Lower lobe of right lung (tissue), 2 donors: ENCODE measurements at regions not wholly inside any gene's neighbourhood (a gene's known extent, or its start where the extent isn't known, plus 50 kb on each side); places are given as distances from the start of the nearest gene placed in this dataset.
"Not testable (repeated sequence)": the region's sequence is repeated elsewhere in the genome, so short reads cannot be mapped to it uniquely, and the experiment has no call there.

ENCODE experiments used
- ATAC-seq, 2 donors: fragments of 200-7000 bp; cut with Tn5 transposase; one replicate each; pipeline ENCODE4 v1.9.1; 2020 to 2022; ENCODE audit warnings: mild to moderate bottlenecking in 2 of 2, moderate library complexity in 2 of 2
- DNase-seq: peaks from one replicate; pipeline ENCODE4 v3.0.0-alpha.2; 2020
- H3K27ac ChIP-seq: fragments of 200-600 bp; one replicate; pipeline ENCODE4 v1.8.0; 2022
- H3K27me3 ChIP-seq: fragments of 200-600 bp; one replicate; pipeline ENCODE4 v1.8.0; 2022; ENCODE audit warnings: low read depth
- H3K36me3 ChIP-seq: fragments of 200-600 bp; one replicate; pipeline ENCODE4 v1.8.0; 2022; ENCODE audit warnings: mild to moderate bottlenecking
- H3K4me1 ChIP-seq: fragments of 200-600 bp; one replicate; pipeline ENCODE4 v1.8.0; 2022
- H3K4me3 ChIP-seq: fragments of 200-600 bp; one replicate; pipeline ENCODE4 v1.8.0; 2022; ENCODE audit warnings: mild to moderate bottlenecking
- H3K9me3 ChIP-seq: fragments of 200-600 bp; one replicate; pipeline ENCODE4 v1.8.0; 2022
- intact Hi-C: fragments of 100-400 bp; cut with DNase I; formaldehyde crosslinking; loops from one replicate; pipeline ENCODE4 v1.11.0; 2022
- TF ChIP-seq, protein P1 (sequence below): fragments of 200-600 bp; IDR thresholded peaks from one replicate; pipeline ENCODE4 v1.8.0; 2022; ENCODE audit warnings: antibody characterized with exemption, mild to moderate bottlenecking
- donor health status: DM: no; HTN: yes; CAD: no; lungs with severe emphysema.

DNA sequence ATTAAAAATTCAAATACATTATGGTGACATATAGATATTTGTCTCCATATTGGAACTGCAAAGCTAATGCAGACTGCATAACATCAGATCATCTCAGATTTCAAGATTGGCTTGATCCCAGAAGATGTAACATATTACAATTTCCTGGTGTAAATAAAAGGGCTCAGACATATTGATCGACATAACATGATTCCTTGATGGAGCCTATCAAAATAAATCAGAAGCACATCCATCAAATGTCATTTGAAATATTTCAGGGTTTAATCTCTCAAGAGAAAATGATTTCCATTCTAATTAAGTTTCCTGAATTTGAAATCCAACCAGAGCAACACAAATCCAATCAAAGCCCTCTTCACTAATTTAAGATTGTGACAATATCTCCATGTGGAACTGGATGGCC, 75.1 kb upstream of the UNC13C start:
- intact Hi-C loops: no loop called here
- no peaks in the 10 kb centered on the region for H3K4me1 ChIP-seq
- no peak overlapping the region for H3K27ac ChIP-seq
- H3K9me3 ChIP-seq: no peaks in the 10 kb centered on the region
- ATAC-seq (no peak), DNase-seq (no peak)
- no peaks in the 10 kb centered on the region for H3K27me3 ChIP-seq
- H3K4me3 ChIP-seq: no peak overlapping the region
- TF ChIP-seq, protein P1, sequence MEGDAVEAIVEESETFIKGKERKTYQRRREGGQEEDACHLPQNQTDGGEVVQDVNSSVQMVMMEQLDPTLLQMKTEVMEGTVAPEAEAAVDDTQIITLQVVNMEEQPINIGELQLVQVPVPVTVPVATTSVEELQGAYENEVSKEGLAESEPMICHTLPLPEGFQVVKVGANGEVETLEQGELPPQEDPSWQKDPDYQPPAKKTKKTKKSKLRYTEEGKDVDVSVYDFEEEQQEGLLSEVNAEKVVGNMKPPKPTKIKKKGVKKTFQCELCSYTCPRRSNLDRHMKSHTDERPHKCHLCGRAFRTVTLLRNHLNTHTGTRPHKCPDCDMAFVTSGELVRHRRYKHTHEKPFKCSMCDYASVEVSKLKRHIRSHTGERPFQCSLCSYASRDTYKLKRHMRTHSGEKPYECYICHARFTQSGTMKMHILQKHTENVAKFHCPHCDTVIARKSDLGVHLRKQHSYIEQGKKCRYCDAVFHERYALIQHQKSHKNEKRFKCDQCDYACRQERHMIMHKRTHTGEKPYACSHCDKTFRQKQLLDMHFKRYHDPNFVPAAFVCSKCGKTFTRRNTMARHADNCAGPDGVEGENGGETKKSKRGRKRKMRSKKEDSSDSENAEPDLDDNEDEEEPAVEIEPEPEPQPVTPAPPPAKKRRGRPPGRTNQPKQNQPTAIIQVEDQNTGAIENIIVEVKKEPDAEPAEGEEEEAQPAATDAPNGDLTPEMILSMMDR: no peak
- no peaks in the 10 kb centered on the region for H3K36me3 ChIP-seq

DNA sequence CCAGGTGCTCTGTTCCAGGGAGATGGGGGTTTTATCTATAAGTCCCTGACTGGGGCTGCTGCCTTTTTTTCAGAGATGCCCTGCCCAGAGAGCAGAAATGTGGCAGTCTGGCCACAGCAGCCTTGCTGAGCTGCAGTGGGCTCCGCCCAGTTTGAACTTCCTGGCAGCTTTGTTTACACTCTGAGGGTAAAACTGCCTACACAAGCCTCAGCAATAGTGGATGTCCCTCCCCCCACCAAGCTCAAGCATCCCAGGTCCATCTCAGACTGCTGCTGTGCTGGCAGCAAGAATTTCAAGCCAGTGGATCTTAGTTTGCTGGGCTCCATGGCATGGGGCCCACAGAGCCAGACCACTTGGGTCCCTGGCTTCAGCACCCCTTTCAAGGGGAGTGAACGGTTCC, 84.8 kb upstream of the UNC13C start:
- ATAC-seq, H3K36me3 ChIP-seq, H3K27ac ChIP-seq, H3K27me3 ChIP-seq, H3K4me3 ChIP-seq, H3K4me1 ChIP-seq, H3K9me3 ChIP-seq, intact Hi-C loops, DNase-seq: not testable (repeated sequence)

- DNase-seq, ATAC-seq, H3K27ac ChIP-seq, intact Hi-C loops, H3K36me3 ChIP-seq, H3K27me3 ChIP-seq, H3K4me3 ChIP-seq, H3K9me3 ChIP-seq, H3K4me1 ChIP-seq: not testable (repeated sequence)
Measured at GRCh38 chr15:53891862-53892261, 86.4 kb upstream of the UNC13C start.

DNA sequence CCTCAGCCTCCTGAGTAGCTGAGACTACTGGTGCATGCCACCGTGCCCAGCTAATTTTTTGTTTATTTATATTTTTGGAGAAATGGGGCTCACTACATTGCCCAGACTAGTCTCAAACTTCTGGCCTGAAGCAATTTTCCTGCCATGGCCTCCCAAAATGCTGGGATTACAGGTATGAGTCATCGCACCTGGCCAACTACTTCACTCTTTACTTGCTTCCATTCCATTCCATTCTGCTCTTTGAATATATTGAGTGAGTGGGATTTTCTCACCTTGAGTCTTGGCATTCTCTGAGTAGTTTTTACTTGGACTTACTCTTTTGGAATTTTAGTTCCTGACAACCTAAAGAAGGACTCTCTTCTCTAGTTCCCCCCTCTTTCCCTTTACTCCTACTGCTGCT, 93.8 kb upstream of the UNC13C start:
- peaks cover 1% of the 10 kb centered on the region for H3K27me3 ChIP-seq
- no peaks in the 10 kb centered on the region for H3K36me3 ChIP-seq
- H3K27ac ChIP-seq: no peak overlapping the region
- no peak overlapping the region for H3K4me3 ChIP-seq
- H3K4me1 ChIP-seq: no peaks in the 10 kb centered on the region
- intact Hi-C loops: no loop called here
- TF ChIP-seq, protein P1: no peak
- no peaks in the 10 kb centered on the region for H3K9me3 ChIP-seq
- ATAC-seq (no peak), DNase-seq (no peak)

DNA sequence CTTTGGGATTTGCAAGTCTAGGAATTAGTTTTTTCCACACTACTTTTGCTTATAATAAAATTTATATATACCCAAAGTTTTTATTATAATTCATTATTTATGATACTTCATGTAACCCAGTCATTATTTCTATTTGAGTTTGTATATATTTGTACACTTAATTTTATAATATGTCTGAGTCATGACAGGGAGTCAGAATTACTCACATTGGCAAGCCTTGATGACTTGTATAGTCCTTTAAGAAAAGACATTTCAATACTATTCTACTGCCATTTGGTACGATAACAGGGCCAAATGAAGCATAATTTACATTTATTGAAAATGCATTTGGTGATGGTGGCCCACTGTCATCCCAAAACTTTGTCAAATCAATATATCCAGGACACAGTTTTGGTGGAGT, 95.9 kb upstream of the UNC13C start:
- Histone ChIP-seq H3K36me3 (no peaks in the 10 kb centered on the region), H3K27me3 (peaks cover 5% of the 10 kb centered on the region), H3K9me3 (no peaks in the 10 kb centered on the region), H3K4me3 (no peak overlapping the region), H3K4me1 (no peaks in the 10 kb centered on the region), H3K27ac (no peak overlapping the region)
- no peak for ATAC-seq
- no peak for DNase-seq
- TF ChIP-seq, protein P1: no peak
- intact Hi-C loops: no loop called here

DNA sequence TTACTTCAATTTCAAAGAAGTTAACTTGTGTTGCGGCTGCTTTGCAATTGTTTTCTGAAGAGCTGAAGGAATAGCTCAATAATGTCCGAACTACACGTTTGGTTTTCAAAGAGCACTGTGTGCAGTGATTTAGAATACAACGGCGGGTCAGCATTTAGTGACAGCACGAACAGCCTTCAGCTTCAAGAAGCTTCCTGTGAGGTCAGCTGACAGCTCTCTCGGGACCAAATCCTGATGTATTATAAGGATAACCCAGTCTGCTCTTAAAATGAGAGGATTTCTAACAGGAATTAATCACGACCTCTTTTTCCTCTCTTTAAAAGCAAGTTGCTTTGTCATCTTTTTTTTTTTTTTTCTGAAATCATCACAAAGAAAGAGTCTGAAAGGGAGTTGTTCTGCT, 97.9 kb upstream of the UNC13C start:
- ATAC-seq (no peak), DNase-seq (no peak)
- Histone ChIP-seq H3K36me3 (no peaks in the 10 kb centered on the region), H3K4me3 (no peak overlapping the region), H3K4me1 (no peaks in the 10 kb centered on the region), H3K27me3 (peaks cover 5% of the 10 kb centered on the region), H3K27ac (no peak overlapping the region), H3K9me3 (no peaks in the 10 kb centered on the region)
- intact Hi-C loops: no loop called here
- TF ChIP-seq, protein P1: no peak

DNA sequence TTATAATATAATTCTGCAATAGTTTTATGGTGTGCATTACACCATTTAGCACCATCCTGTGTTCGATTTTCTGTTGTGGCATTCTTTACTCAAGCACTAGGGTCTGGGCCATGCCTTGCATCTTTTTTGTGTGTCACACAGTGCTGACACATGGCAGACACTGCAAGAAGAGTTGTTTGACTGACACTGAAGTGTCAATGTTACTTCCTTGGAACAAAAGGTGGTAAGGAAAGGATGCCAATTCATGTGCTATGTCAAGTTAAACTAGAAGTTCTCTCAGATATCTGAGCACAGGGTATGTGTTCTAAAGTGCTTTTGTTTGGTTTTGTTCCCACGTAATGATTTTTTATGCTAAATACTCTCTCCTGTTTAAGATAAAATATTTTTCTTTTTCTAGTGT, 102.5 kb upstream of the UNC13C start:
- intact Hi-C loops: no loop called here
- peaks cover 5% of the 10 kb centered on the region for H3K27me3 ChIP-seq
- ATAC-seq: no peak
- H3K4me1 ChIP-seq: no peaks in the 10 kb centered on the region
- no peaks in the 10 kb centered on the region for H3K9me3 ChIP-seq
- TF ChIP-seq, protein P1: no peak
- H3K36me3 ChIP-seq: no peaks in the 10 kb centered on the region
- no peak for DNase-seq
- no peak overlapping the region for H3K27ac ChIP-seq
- no peak overlapping the region for H3K4me3 ChIP-seq
